UCSD-AML1 (cell line): ENCODE measurements at regions not wholly inside any gene's neighbourhood (a gene's known extent, or its start where the extent isn't known, plus 50 kb on each side); places are given as distances from the start of the nearest gene placed in this dataset.

Experiments used
- DNase-seq: peaks from one replicate; lab custom pipeline; 2025; ENCODE audit not compliant: unreplicated experiment; lab: John Stamatoyannopoulos, UW

- no peak for DNase-seq
Measured at GRCh38 chr13:83498481-83499190, 383.6 kb downstream of the SLITRK1 start.

DNA sequence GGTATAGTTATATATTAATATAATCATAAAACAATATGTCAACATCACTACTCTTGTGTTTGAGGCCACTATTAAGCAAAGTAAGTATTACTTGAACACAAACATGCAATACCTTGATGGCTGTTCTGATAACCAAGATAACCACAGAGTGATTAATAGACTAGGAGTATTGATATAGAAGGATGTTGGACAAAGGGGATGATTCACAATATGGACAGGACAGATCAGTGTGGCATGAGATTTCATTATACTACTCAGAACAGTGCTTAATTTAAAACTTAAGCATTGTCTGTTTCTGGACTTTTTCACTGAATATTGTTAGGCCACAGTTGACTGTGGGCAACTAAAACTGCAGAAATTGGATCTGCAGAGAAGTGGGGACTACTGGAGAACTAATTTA lies 384.2 kb downstream of the SLITRK1 start:
- DNase-seq: no peak

GRCh38 chr13:83496501-83496900 lies 385.8 kb downstream of the SLITRK1 start:
- no peak for DNase-seq

DNA sequence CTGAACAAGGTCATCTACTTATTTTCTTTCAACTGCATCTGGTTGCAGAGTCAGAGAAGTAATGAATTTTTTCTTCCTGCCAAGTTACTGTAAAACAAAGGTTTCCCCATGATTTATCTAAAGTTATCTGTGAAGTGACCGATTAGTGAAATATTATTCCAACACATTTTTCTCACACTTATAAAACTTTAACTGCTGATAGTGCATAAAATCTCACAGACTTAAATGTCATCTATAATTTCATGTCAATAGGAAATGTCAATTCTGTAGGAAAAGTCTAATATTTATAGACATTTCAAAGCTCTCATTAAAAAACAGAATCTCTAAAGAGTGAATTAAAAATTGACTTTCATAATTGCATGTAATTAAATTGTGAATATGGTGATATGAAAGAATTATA lies 397.2 kb downstream of the SLITRK1 start:
- no peak for DNase-seq

DNA sequence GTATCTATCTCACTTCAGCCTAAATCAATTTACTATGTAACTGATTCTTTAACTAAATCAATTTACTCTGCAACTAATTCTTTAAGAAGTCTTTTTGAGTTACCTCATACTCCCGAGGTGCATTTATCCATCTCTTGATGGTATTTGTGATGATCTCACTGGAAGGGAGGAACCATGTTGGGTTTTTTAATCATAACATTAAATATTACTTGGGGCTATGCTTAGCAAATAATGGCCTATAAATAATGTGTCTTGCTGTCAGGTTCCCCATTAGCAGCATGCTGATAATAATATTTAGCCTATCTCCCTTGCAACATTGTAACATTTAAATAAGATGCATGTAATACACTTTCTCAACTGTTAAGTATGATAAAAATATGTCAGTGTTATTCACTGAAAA lies 411.3 kb downstream of the SLITRK1 start:
- DNase-seq: no peak

DNA sequence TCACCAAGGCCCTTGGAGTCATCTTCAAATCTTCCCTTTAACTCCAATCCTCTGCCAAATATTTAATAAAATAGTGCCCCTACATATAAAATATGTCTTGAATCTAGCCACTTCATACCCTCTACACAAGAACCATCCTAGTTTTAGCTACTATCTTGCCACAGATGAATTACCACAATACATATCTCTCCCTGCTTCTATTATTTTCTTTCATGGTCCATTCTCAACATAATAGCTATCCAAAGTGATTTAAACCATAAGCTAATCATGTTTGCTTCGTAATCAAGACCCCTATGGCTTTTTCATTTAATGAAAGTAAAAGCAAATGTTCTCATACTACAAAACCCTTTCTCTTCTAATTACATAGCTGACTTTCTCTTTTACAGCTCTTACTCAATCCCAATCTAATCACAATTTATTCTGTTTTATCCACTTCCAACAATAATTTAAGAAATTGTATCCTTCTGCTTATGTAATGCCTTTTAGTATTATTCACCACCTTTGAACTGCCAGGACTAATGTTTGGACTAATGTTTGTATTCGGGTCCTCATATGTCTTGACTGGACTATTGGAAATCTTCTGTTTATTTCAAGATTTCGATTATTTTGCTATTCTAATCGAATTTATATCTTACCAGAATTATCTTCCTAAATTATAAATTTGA lies 412.0 kb downstream of the SLITRK1 start:
- DNase-seq: no peak

DNA sequence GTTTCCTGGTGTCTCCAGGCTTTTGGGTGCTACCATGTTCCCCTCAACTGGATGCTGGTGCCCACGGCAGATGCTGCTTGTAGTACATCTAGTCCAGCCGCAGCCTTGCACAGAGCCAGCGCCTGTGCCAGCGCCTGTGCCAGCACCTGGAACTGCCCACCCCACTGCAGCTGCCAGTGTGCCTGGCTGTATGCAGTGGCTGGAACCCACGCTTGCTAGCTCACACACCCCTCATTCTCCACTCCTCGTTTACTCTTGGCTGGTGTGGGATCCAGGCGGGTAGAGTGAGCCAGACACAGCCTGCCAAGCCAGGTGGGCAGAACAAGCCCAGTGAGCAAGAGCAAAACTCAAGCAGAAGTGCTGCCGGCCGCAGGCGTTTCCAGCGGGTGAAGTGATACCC lies 428.6 kb downstream of the SLITRK1 start:
- DNase-seq: no peak

DNA sequence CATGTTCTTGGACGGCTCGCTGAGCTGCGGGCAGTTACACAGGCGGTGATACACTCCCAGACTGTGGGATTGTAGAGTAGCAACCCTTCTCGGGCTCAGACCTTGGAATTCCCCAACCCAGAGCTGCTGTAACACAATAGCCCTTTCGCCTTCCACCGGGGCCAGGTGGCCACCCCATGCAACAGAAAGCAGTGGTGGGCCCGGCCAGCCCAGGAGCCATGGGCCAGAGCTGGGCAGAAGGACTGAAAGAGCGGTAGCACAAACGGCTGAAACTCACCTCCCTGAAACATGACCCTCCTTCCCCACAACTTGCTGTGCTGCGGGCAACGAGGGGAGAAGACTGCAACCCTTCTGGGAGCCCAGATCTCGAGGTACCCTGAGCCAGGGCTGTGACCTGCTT lies 429.0 kb downstream of the SLITRK1 start:
- DNase-seq: no peak

GRCh38 chr13:83452292-83452950 lies 429.9 kb downstream of the SLITRK1 start:
- DNase-seq: no peak

GRCh38 chr13:83450591-83450990 lies 431.7 kb downstream of the SLITRK1 start:
- no peak for DNase-seq

DNA sequence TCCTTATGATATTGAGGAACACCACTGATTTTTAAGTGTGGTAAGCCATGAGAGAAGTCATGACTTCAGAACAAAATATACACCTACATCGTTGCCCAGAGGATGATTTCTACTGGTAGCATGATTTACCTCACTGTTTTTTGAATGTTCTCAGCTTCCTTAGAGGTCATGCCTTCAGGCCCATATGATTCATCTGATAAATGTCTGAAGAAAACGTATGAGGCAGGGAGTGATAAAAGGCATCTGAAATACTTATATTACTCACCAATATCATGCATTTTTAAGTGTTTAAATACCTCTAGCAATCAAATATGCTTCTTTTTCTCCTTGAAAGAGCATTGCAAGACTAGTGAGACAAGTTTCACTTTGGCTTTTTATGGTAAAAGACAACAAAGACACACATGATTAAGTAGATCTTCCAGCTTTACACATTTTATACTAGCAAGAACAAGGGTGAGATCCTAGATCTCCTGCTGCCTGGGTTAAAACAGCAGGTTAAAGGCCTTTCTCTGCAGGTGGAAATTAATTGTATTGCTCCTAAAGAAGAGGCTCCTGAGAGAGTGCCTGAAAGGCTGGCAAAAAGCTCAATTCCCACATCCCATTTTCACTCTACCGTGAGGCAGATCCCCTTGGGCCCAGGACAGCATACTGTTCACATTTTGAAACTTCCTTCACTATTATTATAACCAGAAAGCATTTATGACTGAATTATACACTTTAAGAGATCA lies 432.4 kb downstream of the SLITRK1 start:
- no peak for DNase-seq

- DNase-seq: no peak
Measured at GRCh38 chr13:83440465-83440864, 441.8 kb downstream of the SLITRK1 start.

GRCh38 chr13:83439464-83439863 lies 442.8 kb downstream of the SLITRK1 start:
- DNase-seq: peak; percentile 1

DNA sequence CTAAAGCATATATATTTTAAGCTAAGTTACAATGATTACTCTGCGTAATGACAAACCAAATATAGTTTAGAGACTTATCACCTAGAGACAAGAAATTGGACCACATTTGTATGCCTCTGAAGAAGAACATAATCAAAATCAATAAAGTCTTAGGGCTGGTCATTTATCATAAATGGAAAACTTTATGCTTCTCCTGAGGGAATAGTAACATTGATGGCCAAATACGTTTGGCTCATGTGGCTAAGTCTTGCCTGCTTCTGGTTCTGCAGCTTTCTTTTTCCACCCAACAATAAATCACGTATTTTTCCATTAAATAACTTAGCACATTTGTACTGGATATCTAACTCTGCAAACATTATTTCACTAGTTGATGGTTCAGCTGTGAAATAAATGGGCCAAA lies 458.4 kb downstream of the SLITRK1 start:
- DNase-seq: no peak

DNA sequence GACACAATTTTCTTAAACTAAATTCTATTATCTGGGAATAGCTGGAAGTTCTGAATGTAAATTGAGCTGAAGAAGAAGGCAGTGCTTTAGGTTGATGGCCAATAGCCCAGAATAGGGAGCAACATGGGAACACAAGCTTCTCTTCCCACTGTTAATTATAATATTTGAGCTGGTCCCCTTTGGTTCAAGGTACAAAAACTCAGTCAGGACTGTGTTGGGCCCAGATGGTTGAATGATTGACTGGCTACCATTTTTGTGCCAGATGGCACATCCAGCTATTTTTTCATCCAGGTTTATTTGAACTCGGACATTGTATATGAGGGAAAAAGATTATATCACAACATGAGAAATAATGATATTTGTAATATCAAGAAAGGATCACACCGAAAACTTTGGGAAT lies 458.9 kb downstream of the SLITRK1 start:
- no peak for DNase-seq

DNA sequence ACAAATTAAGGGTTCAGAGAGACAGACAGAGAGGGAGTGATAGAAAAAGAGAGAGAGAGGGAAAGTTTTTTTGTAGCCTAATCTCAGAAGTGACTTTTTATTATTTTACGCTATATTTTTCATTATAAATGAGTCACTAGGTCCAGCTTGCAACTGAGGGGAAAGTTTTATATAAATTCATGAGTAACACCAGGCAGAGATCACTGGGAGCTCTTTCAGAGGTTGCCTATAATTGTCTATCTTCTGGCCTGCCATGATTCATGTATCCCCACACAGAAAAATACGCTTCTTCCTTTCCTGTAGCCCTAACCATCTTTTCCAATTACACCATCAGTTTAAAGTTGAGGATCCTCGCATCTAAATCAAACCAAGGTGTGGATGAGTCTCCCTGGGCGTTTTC lies 467.9 kb downstream of the SLITRK1 start:
- no peak for DNase-seq

DNA sequence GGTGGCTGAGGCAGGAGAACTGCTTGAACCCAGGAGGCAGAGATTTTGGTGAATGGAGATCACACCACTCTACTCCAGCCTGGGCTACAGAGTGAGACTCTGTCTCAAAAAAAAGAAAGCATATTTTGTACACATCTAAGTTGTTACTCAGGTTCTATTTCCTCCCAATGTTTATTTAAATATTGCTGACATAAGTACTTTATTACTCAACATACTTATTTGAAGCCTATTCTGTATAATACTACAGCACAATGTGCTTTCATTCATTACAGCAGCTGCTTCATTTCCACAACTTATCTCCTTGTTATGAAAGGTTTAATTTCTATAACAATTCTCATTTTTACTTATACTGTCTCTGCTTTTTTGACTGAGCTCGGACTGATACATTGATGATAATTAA lies 495.7 kb downstream of the SLITRK1 start:
- DNase-seq: no peak

DNA sequence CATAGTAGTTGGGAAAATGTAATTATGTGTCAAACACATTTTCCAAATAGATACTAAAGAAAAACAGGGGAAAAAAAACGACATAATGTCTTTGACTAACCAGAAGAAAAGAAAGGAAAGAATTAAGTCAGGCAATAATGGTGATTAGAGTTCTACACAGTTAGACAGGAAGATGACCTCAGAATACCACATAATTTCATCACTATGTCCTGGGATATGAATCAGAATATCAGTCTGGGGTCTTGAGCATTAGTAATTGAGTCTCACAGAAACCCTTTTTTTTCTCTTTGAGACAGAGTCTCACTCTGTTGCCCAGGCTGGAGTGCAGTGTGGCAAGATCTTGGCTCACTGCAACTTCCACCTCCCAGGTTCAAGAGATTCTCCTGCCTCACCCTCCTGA lies 503.4 kb downstream of the SLITRK1 start:
- DNase-seq: no peak

GRCh38 chr13:83377491-83377890 lies 504.8 kb downstream of the SLITRK1 start:
- DNase-seq: no peak

DNA sequence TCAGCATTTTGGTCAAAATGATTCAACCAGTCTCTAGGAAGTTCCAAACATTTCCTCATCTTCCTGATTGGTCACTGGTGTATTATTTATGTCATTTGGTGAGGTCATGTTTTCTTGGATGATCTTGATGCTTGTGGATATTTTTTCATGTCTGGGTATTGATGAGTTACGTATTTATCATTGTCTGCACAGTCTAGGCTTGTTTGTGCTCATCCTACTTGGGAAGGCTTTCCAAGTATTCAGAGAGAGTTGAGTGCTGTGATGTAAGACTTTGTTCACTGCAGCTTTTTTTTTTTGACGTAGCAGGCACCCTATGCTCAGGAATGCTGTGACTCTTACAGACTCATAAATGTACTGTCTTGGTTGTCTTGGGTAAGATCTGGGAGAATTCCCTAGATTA lies 509.5 kb downstream of the SLITRK1 start:
- DNase-seq: no peak

DNA sequence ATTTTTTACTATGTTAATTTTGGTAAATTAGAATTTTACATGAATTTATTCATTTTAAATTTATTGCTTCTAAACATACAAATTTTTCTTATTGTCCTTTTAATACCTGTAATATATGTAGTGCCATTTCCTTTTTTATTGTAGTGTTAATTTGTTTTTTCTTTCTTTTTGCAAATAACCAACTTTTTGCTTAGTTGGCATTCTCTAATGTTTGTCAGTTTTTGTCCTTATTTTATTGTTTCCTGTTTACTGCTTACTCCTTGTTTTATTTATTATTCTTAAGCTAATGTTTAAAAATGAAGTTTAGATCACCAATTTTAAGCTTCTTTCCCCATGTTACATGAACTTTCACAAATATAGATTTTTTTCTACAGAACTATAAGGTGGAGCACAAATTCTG lies 516.6 kb downstream of the SLITRK1 start:
- no peak for DNase-seq

- no peak for DNase-seq
Measured at GRCh38 chr13:83355041-83355440, 527.2 kb downstream of the SLITRK1 start.
